CD4-positive, alpha-beta T cell treated with Interleukin-12 subunit alpha and Interleukin-12 subunit beta, for 1 hour (primary cell): ENCODE measurements at regions not wholly inside any gene's neighbourhood (a gene's known extent, or its start where the extent isn't known, plus 50 kb on each side); places are given as distances from the start of the nearest gene placed in this dataset.
"Not testable (repeated sequence)": the region's sequence is repeated elsewhere in the genome, so short reads cannot be mapped to it uniquely, and the experiment has no call there.

Source experiments
- DNase-seq: peaks from one replicate; pipeline ENCODE4 v3.0.0-alpha.2; 2020

- not testable (repeated sequence) for DNase-seq
These were observed 1415.5 kb downstream of the GRIK2 start for GRCh38 chr6:102808944-102809505.

GRCh38 chr6:102799051-102799450 is 1405.5 kb downstream of the GRIK2 start:
- DNase-seq = no peak

- no peak for DNase-seq
These were observed 1405.1 kb downstream of the GRIK2 start for GRCh38 chr6:102798636-102799035.

GRCh38 chr6:102793752-102794151 is 1400.2 kb downstream of the GRIK2 start:
- no peak for DNase-seq

- DNase-seq = no peak
These were observed 1380.8 kb downstream of the GRIK2 start for GRCh38 chr6:102774326-102774725.

- DNase-seq = no peak
These were observed 1380.1 kb downstream of the GRIK2 start for GRCh38 chr6:102773636-102774035.

- DNase-seq = no peak
These were observed 1373.5 kb downstream of the GRIK2 start for GRCh38 chr6:102766963-102767362.

- DNase-seq = no peak
These were observed 1370.8 kb downstream of the GRIK2 start for GRCh38 chr6:102764317-102764716.

GRCh38 chr6:102763891-102764290 is 1370.4 kb downstream of the GRIK2 start:
- no peak for DNase-seq

- DNase-seq = no peak
These were observed 1368.4 kb downstream of the GRIK2 start for GRCh38 chr6:102761872-102762271.

- no peak for DNase-seq
These were observed 1365.9 kb downstream of the GRIK2 start for GRCh38 chr6:102759415-102759814.

- DNase-seq = not testable (repeated sequence)
These were observed 1365.0 kb downstream of the GRIK2 start for GRCh38 chr6:102758536-102758935.

- DNase-seq = no peak
These were observed 1355.9 kb downstream of the GRIK2 start for GRCh38 chr6:102749210-102749971.

GRCh38 chr6:102746941-102747340 is 1353.4 kb downstream of the GRIK2 start:
- DNase-seq = no peak

- DNase-seq = no peak
These were observed 1349.3 kb downstream of the GRIK2 start for GRCh38 chr6:102742754-102743356.

GRCh38 chr6:102742028-102742427 is 1348.5 kb downstream of the GRIK2 start:
- DNase-seq = no peak

GRCh38 chr6:102736941-102737368 is 1343.4 kb downstream of the GRIK2 start:
- no peak for DNase-seq

GRCh38 chr6:102732898-102733297 is 1339.4 kb downstream of the GRIK2 start:
- DNase-seq = no peak

- not testable (repeated sequence) for DNase-seq
These were observed 1328.6 kb downstream of the GRIK2 start for GRCh38 chr6:102722086-102722485.

- DNase-seq = no peak
These were observed 1324.4 kb downstream of the GRIK2 start for GRCh38 chr6:102717737-102718456.

- no peak for DNase-seq
These were observed 1323.7 kb downstream of the GRIK2 start for GRCh38 chr6:102717252-102717651.

GRCh38 chr6:102701019-102701418 is 1307.5 kb downstream of the GRIK2 start:
- no peak for DNase-seq

- DNase-seq = no peak
These were observed 1293.0 kb downstream of the GRIK2 start for GRCh38 chr6:102686461-102686860.

- DNase-seq = no peak
These were observed 1286.9 kb downstream of the GRIK2 start for GRCh38 chr6:102680413-102680812.
